SU-DHL-6 (cell line): ENCODE measurements at regions not wholly inside any gene's neighbourhood (a gene's known extent, or its start where the extent isn't known, plus 50 kb on each side); places are given as distances from the start of the nearest gene placed in this dataset.
"Not testable (repeated sequence)": the region's sequence is repeated elsewhere in the genome, so short reads cannot be mapped to it uniquely, and the experiment has no call there.

Source experiments
- H2AFZ ChIP-seq: fragments of 200-600 bp; sonication (generic); 2 replicates; pipeline ENCODE4 v1.6.1; 2014; ENCODE audit warnings: low read depth, mild to moderate bottlenecking, moderate library complexity, mixed read lengths, antibody characterized with exemption, low read length; ENCODE audit not compliant: severe bottlenecking
- H3F3A ChIP-seq: fragments of 200-600 bp; shearing (Covaris generic); 2 replicates; pipeline ENCODE4 v1.6.0; 2016; ENCODE audit warnings: antibody characterized with exemption, mild to moderate bottlenecking; ENCODE audit not compliant: insufficient read depth
- H3K27ac ChIP-seq: fragments of 200-600 bp; sonication (generic); 2 replicates; pipeline ENCODE4 v1.5.1; 2016; ENCODE audit warnings: low read depth, mild to moderate bottlenecking, low read length, moderate library complexity, mixed read lengths
- H3K27me3 ChIP-seq: fragments of 200-600 bp; sonication (generic), shearing (Covaris generic); 2 replicates; pipeline ENCODE4 v1.6.0; 2014; ENCODE audit warnings: mild to moderate bottlenecking, low read length
- H3K36me3 ChIP-seq: fragments of 200-600 bp; sonication (generic); 2 replicates; pipeline ENCODE4 v1.6.1; 2014; ENCODE audit warnings: mild to moderate bottlenecking, low read length, mixed read lengths
- H3K4me2 ChIP-seq: fragments of 300-600, 200-600 bp; shearing (Covaris generic), sonication (generic); 2 replicates; pipeline ENCODE4 v1.6.0; 2014; ENCODE audit warnings: low read length, low read depth, mild to moderate bottlenecking; ENCODE audit not compliant: poor library complexity, severe bottlenecking
- H3K4me3 ChIP-seq: fragments of 200-600 bp; sonication (generic); 2 replicates; pipeline ENCODE4 v1.5.1; 2014; ENCODE audit warnings: antibody characterized with exemption, low read length, mild to moderate bottlenecking, mixed read lengths; ENCODE audit not compliant: insufficient read depth, poor library complexity, severe bottlenecking
- H3K79me2 ChIP-seq: fragments of 200-600 bp; sonication (generic); 2 replicates; pipeline ENCODE4 v1.6.1; 2014; ENCODE audit warnings: mild to moderate bottlenecking, low read length, moderate library complexity; ENCODE audit not compliant: insufficient read depth
- H3K9ac ChIP-seq: fragments of 200-600 bp; sonication (generic); 2 replicates; pipeline ENCODE4 v1.7.0; 2014; ENCODE audit warnings: mild to moderate bottlenecking, low read length
- H3K9me2 ChIP-seq: fragments of 200-600 bp; sonication (generic); replicated peaks from 2 replicates; pipeline ENCODE4 v1.6.1; 2014; ENCODE audit warnings: low read length; ENCODE audit not compliant: insufficient read depth
- H3K9me3 ChIP-seq: fragments of 200-600 bp; sonication (generic); 2 replicates; pipeline ENCODE4 v1.6.1; 2014; ENCODE audit warnings: low read length, mixed read lengths; ENCODE audit not compliant: insufficient read depth
- H4K20me1 ChIP-seq: fragments of 200-600 bp; sonication (generic); 2 replicates; pipeline ENCODE4 v1.6.1; 2014; ENCODE audit warnings: low read depth, mild to moderate bottlenecking, antibody characterized with exemption, low read length, moderate library complexity, mixed read lengths
- EZH2phosphoT487 ChIP-seq: fragments of 200-600 bp; sonication (generic), shearing (Covaris generic); conservative IDR thresholded peaks from 2 replicates; pipeline ENCODE4 v1.6.1; 2018; ENCODE audit warnings: mild to moderate bottlenecking, antibody characterized with exemption, low read length, moderate library complexity, mixed read lengths
- TF ChIP-seq, protein P1 (sequence below): fragments of 200-600 bp; sonication (generic); IDR thresholded peaks from one replicate; pipeline ENCODE4 v1.5.1; 2017; ENCODE audit warnings: antibody characterized with exemption, mild to moderate bottlenecking, low read length, moderate library complexity; ENCODE audit not compliant: insufficient read depth, poor library complexity, severe bottlenecking

DNA sequence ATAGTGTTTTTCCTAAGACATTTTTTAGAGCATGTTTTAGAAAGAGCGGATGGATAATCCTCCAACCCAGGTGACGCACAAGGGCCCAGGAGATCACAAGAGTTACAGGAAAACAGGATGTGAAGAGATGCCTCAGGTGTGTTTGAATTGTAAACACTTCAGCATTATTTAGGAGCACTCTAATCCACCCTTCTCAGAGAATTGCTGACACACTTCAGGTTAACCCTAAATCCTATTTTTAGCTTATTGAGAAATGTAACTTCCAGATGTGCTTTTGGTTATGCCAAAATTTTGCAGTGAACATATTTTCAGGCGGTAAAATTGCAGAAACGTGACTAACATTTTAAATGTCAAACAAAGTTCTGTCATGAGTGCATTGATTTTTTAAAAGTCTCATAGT lies 755.4 kb upstream of the CTNND2 start:
- TF ChIP-seq EZH2phosphoT487, result no peak
- TF ChIP-seq, protein P1, sequence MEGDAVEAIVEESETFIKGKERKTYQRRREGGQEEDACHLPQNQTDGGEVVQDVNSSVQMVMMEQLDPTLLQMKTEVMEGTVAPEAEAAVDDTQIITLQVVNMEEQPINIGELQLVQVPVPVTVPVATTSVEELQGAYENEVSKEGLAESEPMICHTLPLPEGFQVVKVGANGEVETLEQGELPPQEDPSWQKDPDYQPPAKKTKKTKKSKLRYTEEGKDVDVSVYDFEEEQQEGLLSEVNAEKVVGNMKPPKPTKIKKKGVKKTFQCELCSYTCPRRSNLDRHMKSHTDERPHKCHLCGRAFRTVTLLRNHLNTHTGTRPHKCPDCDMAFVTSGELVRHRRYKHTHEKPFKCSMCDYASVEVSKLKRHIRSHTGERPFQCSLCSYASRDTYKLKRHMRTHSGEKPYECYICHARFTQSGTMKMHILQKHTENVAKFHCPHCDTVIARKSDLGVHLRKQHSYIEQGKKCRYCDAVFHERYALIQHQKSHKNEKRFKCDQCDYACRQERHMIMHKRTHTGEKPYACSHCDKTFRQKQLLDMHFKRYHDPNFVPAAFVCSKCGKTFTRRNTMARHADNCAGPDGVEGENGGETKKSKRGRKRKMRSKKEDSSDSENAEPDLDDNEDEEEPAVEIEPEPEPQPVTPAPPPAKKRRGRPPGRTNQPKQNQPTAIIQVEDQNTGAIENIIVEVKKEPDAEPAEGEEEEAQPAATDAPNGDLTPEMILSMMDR, result no peak
- H3K4me3 ChIP-seq, result no peak overlapping the region
- no peak overlapping the region for H2AFZ ChIP-seq
- H3K9me2 ChIP-seq, result no peaks in the 10 kb centered on the region
- no peak overlapping the region for H3K9ac ChIP-seq
- no peak overlapping the region for H3K4me2 ChIP-seq
- no peaks in the 10 kb centered on the region for H3K79me2 ChIP-seq
- no peaks in the 10 kb centered on the region; the same call in 1 of the 2 replicates for H3K9me3 ChIP-seq
- no peak overlapping the region for H3K27ac ChIP-seq
- H3K36me3 ChIP-seq, result no peaks in the 10 kb centered on the region
- H3K27me3 ChIP-seq, result no peaks in the 10 kb centered on the region
- no peaks in the 10 kb centered on the region for H3F3A ChIP-seq
- H4K20me1 ChIP-seq, result no peaks in the 10 kb centered on the region

DNA sequence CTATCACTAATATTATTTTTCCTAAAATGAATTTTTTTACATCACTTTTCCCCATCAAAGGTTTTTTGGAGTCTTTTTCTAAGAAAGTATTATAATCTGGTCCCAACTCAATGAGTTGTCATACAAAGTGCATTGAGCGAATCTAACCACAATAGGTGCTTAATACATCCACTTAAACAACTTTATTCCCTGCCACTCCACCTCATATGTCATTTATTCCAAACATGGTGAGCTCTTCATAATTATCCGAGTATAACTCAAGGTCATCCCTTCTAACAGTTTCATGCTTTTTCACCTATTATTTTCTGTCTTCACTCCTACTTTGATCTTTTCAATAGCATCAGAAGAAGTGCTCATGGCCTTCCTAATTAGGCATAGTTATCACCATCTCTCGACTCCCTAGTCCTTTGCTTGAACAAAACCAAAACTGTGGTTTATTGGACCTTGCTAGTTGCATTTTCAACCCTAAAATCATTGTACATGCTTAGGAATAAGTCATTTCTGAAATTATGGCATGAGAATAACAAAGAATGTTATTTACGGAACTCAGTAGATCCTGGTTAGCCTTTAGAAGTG lies 754.7 kb upstream of the CTNND2 start:
- Histone ChIP-seq H3K27me3 (no peaks in the 10 kb centered on the region), H3K9me3 (no peaks in the 10 kb centered on the region; the same call in 1 of the 2 replicates), H2AFZ (no peak overlapping the region), H3K9me2 (no peaks in the 10 kb centered on the region), H3K27ac (no peak overlapping the region), H4K20me1 (no peaks in the 10 kb centered on the region), H3K79me2 (no peaks in the 10 kb centered on the region), H3K36me3 (no peaks in the 10 kb centered on the region), H3K9ac (no peak overlapping the region), H3K4me2 (no peak overlapping the region), H3K4me3 (no peak overlapping the region), H3F3A (no peaks in the 10 kb centered on the region)
- TF ChIP-seq, protein P1, result no peak
- no peak for TF ChIP-seq EZH2phosphoT487

DNA sequence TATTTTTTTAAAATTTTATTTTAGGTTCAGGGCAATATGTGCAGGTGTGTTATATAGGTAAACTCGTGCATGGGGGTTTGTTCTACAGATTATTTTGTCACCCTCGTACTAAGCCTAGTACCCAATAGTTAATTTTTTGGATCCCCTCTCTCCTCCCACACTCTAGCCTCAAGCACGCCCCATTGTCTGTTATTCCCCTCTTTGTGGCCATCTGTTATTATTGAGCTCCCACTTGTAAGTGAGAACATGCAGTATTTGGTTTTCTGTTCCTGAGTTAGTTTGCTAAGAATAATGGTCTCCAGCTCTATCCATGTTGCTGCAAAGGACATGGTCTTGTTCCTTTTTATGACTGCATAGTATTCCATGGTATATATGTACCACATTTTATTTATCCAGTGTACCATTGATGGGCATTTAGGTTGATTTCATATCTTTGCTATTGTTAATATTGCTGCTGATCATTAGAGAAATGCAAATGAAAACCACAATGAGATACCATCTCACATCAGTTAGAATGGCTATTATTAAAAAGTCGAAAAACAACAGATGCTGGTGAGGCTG lies 753.7 kb upstream of the CTNND2 start:
- H3K79me2 ChIP-seq, H3K27ac ChIP-seq, H4K20me1 ChIP-seq, H2AFZ ChIP-seq, H3K4me2 ChIP-seq, H3K9ac ChIP-seq, H3K4me3 ChIP-seq, H3K9me2 ChIP-seq, H3K9me3 ChIP-seq, H3K36me3 ChIP-seq, H3F3A ChIP-seq, H3K27me3 ChIP-seq: not testable (repeated sequence)

DNA sequence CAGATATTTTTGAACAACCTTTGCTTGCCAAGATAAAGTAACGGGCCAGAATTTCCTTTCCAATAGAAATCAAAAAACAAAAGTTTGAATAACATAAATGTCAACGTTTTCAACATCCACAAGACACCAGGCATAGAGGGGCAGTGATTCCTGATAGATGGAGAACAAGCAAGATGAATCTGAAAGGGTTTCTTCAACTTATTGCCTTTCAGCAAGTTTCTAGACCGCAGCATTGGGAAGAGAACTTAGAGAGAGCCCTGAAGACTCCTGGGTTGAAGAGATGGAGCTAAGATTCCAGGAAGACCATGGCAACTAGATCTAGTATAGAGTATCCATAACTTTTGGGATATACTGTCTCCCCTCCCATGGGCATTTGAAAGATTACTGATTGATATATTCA lies 751.4 kb upstream of the CTNND2 start:
- TF ChIP-seq, protein P1, result no peak
- TF ChIP-seq EZH2phosphoT487, result no peak
- H4K20me1 ChIP-seq, result no peaks in the 10 kb centered on the region
- H3K36me3 ChIP-seq, result no peaks in the 10 kb centered on the region
- H3K79me2 ChIP-seq, result no peaks in the 10 kb centered on the region
- H3K9me3 ChIP-seq, result no peaks in the 10 kb centered on the region; the same call in 1 of the 2 replicates
- H3K27me3 ChIP-seq, result no peaks in the 10 kb centered on the region
- no peak overlapping the region for H3K27ac ChIP-seq
- H3F3A ChIP-seq, result no peaks in the 10 kb centered on the region
- H3K4me3 ChIP-seq, result no peak overlapping the region
- no peaks in the 10 kb centered on the region for H3K9me2 ChIP-seq
- no peak overlapping the region for H3K9ac ChIP-seq
- H2AFZ ChIP-seq, result no peak overlapping the region
- no peak overlapping the region for H3K4me2 ChIP-seq
